GM19452 (cell line): ENCODE measurements at regions not wholly inside any gene's neighbourhood (a gene's known extent, or its start where the extent isn't known, plus 50 kb on each side); places are given as distances from the start of the nearest gene placed in this dataset.
"Not testable (repeated sequence)": the region's sequence is repeated elsewhere in the genome, so short reads cannot be mapped to it uniquely, and the experiment has no call there.

Source experiments
- ATAC-seq: cut with Tn5 transposase; IDR thresholded peaks from one replicate; pipeline ENCODE4 v1.9.1; 2021; ENCODE audit not compliant: unreplicated experiment

- ATAC-seq, result no peak
These were observed 1291.9 kb upstream of the EPHA6 start for GRCh38 chr3:95522449-95522848.

DNA sequence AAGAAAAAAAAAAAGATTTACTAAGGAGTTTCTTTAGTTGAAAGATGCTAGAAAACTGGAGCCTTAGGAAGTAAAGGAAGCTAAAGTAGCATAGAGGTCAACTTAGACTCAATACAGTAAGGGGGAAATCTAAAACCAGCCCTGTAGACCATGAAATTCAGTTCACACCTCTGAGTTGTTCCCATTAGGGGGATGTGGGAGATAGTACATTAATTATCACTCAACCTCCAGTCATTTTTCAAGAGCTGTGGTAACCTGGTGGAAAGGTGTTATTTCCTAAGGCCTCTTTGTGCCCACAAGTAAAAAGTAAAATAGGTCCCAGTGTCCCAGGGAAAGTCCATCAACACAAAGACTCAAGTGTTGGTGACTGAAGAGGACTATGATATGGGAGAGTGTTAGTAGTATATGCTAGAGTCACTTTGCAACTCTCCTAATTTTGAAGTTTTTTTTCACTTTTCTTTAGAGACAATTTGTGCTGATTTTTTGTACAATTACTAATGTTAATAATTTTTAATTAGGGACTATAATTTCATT, 1274.4 kb upstream of the EPHA6 start:
- ATAC-seq, result no peak

DNA sequence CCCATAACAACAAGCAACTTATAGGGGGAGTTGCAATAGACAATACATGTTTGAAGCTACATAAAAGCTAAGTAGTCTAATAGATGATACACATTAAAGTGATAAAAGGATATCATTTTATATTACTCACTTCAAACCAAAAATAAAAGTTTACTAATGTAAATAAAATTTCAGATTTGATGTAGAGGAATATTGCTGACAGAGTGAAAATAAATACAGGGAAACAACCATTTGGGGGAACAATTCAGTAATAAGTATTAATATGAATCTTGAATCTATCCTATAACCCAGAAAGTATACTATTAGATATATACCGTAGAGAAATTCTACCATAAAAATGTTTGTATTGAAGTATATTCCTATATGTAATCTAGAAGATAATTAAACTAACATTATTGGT, 1248.9 kb upstream of the EPHA6 start:
- ATAC-seq, result no peak

DNA sequence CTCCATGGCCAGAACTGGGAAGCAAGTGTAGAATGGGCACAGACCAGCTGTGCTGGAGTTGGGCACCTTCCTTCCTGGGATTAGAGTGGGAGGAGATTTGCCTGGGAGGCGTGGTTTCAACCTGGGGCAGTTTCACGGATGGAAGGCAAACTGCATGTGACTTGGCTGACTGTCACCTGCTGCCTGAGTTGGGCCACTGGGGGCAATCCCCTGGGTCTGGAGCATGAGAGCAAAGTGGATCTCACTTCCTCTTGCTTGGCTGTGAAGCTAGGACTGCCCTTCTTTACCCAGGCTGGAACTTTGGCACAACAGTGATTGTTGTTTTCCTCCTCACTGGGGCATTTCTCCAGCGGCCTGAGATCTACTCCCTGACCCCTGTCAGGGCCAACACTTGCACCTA, 1247.0 kb upstream of the EPHA6 start:
- no peak for ATAC-seq

GRCh38 chr3:95586754-95587153, 1227.6 kb upstream of the EPHA6 start:
- no peak for ATAC-seq

DNA sequence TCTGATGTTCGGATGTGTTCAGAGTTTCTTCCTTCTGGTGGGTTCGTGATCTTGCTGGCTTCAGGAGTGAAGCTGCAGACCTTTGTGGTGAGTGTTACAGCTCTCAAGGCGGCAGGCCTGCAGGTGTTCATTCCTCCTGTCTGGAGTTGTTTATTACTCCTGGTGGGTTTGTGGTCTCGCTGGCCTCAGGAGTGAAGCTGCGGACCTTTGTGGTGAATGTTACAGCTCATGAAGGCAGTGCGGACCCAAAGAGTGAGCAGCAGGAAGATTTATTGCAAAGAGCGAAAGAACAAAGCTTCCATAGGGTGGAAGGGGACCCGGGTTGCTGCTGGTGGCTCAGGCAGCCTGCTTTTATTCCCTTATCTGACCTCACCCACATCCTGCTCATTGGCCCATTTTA, 1226.8 kb upstream of the EPHA6 start:
- ATAC-seq, result not testable (repeated sequence)

- ATAC-seq, result no peak
These were observed 1225.9 kb upstream of the EPHA6 start for GRCh38 chr3:95588473-95588872.

DNA sequence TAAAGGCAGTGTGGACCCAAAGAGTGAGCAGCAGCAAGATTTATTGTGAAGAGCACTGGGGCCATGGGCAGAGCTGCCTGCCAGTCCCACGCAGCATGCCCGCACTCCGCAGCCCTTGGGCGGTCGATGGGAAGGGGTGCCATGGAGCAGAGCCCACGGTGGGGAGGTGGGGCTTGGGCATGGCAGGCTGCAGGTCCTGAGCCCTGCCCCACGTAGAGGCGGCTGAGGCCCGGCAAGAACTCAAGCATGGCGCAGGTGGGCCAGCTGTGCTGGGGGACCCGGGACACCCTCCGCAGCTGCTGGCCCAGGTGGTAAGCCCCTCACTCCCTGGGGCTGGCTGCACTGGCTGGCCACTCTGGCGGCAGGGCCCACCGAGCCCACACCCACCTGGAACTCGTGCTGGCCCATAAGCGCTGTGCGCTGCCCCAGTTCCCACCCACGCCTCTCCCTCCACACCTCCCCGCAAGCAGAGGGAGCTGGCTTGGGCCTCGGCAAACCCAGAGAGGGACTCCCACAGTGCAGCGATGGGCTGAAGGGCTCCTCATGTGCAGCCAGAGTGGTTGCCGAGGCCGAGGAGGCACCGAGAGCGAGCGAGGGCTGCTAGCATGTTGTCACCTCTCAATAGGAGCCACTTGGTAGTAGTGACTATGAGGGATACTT, 1218.8 kb upstream of the EPHA6 start:
- ATAC-seq, result no peak

- ATAC-seq, result no peak
These were observed 1206.5 kb upstream of the EPHA6 start for GRCh38 chr3:95607926-95608325.

- ATAC-seq, result no peak
These were observed 1205.0 kb upstream of the EPHA6 start for GRCh38 chr3:95609411-95609810.

- ATAC-seq, result no peak
These were observed 1201.8 kb upstream of the EPHA6 start for GRCh38 chr3:95612611-95613010.

- no peak for ATAC-seq
These were observed 1200.4 kb upstream of the EPHA6 start for GRCh38 chr3:95613993-95614392.

DNA sequence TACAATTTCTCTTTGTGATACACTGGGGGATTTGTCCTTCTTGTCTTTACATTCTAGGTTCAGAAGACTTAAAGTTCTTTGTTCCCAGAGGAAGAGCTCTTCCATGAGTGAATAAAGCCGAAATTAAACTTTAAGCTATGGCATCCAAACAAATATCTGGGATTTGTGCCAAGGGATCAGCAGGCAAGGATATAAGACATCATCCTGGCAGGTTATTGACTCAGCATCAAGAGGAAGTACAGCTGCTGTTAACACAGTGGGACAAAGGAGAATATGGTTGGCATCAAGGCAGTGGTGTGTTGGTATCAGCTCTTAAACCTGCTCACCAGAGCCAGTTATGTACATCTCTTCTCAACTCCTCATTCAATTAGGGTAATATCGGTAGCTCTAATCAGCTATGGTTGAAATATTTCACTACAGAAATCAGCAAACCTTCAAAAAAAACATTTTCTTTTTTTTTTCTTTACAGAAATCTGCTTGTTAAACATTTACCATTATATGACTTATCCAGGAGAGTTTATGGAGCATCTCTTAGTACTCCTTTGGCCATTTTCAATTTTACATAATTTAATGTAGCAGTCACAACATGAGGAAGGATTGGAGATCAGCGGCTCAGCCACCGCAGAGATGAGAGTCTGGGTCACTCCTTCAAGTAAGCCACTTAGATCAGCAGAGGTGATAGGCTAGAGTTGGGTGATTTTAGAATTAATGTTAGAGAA, 1198.6 kb upstream of the EPHA6 start:
- no peak for ATAC-seq

DNA sequence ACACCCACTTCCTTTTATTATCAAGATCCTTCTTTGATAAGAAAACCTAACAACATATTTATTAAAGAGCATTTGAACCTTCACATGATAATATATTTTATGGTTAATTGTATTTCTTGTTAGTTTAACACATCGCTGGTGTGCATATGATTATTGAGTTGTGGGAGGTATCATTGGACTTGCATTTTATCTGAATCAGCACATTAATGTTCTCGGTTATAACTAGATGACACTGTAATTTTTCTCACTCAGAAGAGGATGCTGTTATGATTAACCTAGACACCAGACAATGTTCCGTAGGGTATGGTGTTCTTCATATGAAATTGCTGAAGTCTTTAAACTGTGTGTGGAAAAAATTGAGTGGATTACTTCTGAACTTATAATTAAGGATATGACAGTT, 1188.3 kb upstream of the EPHA6 start:
- ATAC-seq, result no peak

GRCh38 chr3:95627293-95627692, 1187.1 kb upstream of the EPHA6 start:
- no peak for ATAC-seq

GRCh38 chr3:95627697-95628096, 1186.7 kb upstream of the EPHA6 start:
- no peak for ATAC-seq

DNA sequence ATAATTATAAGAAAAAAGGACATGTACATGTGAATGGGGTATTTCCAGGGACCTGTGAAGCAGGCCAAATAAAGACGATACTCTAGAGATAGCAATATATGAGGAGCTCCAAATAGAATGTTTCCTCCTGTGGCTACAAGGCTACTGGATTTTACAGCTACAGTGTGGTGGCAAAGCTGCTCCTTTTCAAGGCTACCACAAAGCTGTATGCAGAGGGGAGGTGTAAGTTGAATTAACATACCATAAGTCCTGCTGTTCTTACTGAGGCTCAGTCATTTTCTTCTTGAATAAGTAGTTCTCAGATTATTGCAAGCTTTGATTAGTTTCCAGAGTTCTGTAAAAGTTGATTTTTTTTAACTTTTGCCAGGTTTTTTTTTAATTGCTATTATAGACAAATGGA, 1184.6 kb upstream of the EPHA6 start:
- ATAC-seq, result no peak

- no peak for ATAC-seq
These were observed 1169.1 kb upstream of the EPHA6 start for GRCh38 chr3:95645291-95645690.

DNA sequence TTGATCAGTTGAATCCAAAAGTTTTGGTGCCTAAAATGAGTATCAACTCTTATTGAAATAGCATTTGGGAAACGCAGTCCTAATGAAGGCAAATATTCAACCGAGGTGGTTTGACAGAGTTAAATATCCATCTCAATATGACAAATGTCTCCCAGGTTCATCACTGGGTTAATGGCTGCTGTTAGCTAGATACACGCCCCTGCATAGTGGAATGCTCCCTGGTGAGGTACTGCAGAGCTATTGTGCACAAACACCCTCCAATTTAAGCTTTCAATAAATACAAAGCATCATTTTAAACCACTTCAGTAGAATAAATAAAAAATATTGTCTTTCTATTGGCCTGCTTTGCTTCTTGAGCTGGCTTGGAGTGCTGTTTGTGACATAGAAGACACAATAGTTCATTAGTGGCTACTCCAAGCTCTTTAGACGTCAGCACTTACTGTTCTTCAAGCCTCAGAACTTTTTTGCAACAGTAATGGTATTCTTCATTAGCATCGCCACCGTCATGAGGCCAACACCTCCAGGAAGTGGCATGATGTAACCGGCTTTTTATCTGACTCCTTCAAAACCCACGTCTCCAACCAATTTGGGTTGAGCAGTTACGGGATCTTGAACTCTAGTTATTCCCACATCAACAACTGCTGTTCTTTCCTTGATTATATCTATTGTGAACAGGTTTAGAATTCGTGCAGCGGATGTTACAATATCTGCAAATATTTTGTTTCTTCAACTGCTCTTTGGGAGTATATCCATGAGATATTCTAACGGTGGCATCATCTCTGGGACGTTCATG, 1159.6 kb upstream of the EPHA6 start:
- ATAC-seq, result no peak

DNA sequence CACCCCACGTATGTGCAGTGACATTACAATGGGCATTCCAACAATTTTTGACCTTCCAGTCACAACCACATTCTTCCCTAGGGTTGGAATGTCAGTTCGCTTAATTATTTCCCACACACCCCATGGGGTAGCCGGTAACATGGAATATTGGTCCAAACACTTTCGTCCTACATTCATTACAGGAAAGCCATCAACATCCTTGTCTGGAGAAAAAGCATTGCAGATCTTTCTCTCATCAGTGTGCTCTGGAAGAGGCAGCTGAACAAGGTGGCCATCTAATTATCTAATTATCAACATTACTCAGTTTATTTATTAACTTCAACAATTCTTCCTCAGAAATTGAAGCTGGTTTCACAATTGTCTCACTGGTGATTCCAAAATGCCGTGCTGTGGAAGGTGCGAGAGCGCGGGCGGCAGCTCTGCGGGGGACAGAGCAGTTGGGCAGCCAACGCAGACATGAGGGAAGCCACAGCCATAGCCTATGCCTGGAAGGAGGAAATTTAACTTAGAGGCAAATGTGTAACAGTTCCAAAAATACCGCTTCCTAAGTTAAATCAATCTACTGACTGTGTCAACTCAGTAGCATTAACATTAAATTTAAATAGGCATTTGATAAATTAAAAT, 1158.9 kb upstream of the EPHA6 start:
- ATAC-seq, result no peak

DNA sequence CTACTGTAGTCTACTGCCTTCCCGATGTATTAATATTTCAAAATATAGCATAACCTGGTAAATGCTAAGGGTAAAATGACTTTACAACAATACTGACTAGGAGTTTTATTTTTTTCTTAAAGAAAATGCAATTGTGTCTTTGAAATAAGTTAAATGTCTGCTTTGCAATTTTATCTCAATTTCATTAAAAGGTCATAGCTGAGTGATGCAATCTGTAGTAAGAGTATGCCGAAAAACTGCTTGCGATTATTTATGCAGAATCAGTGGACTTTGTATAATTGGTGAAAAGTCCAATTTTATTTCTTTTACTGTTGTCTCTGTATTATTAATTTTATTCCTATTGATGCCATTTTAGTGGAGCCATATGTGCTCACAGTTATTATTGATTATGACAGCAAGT, 1143.6 kb upstream of the EPHA6 start:
- ATAC-seq, result no peak
